Esophagus mucosa (tissue), 1 donor: ENCODE measurements at regions not wholly inside any gene's neighbourhood (a gene's known extent, or its start where the extent isn't known, plus 50 kb on each side); places are given as distances from the start of the nearest gene placed in this dataset.
"Not testable (repeated sequence)": the region's sequence is repeated elsewhere in the genome, so short reads cannot be mapped to it uniquely, and the experiment has no call there.

Experiments
- ATAC-seq: fragments of 200-7000 bp; cut with Tn5 transposase; one replicate; pipeline ENCODE4 v1.9.1; 2020
- donor health status: DM: yes; HTN: yes; CAD: no.

- ATAC-seq = no peak
These were observed 516.2 kb upstream of the ADGRL3 start for GRCh38 chr4:60683973-60684372.

DNA sequence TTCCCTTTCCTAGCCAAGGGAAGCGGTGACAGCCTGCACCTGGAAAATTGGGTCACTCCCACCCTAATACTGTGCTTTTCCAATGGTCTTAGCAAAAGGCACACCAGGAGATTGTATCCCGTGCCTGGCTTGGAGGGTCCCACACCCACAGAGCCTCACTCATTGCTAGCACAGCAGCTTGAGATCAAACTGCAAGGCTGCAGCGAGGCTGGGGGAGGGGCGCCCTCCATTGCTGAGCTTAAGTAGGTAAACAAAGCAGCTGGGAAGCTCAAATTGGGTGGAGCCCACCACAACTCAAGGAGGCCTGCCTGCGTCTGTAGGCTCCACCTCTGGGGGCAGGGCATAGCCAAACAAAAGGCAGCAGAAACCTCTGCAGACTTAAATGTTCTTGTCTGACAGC lies 504.1 kb upstream of the ADGRL3 start:
- ATAC-seq = not testable (repeated sequence)

- no peak for ATAC-seq
These were observed 491.1 kb upstream of the ADGRL3 start for GRCh38 chr4:60709061-60709460.

DNA sequence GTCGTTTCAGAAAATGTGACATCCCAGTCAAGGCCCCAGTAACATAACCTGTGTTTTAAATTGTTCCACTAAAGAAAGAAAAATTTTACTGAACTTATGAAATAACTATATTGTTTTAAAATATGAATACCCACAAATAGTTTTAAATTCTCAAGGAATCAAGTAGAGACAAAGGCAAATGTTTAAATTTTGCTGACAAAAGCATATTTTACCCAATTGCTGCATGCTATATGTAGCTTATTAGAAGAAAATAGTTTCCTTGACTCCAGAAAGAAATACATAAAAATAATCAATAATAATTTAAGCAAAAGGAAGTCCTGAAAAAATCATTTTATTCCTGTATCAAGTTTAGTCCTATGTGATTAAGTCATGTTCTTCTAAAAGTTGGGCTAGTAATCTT lies 481.3 kb upstream of the ADGRL3 start:
- no peak for ATAC-seq

GRCh38 chr4:60721685-60722084 lies 478.4 kb upstream of the ADGRL3 start:
- ATAC-seq = no peak

DNA sequence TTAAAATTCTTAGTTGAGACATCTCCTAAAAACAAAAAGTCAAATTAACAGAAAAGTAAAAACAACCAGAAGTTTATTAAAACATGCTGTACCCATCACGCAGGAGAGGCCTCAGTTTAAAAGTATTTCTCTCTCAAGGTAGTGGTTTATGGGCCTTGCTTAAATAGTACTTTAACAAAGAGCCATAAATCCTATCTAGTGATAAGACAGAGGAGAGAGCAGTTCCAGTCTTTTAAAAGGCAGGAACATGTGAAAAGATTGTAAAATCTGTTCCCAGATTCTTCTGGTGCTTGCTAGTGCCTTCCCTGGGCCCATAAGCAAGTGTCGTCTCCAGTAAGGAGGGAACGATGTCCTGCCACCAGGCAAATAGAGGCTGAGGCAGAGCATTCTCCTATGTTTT lies 476.3 kb upstream of the ADGRL3 start:
- ATAC-seq = no peak

DNA sequence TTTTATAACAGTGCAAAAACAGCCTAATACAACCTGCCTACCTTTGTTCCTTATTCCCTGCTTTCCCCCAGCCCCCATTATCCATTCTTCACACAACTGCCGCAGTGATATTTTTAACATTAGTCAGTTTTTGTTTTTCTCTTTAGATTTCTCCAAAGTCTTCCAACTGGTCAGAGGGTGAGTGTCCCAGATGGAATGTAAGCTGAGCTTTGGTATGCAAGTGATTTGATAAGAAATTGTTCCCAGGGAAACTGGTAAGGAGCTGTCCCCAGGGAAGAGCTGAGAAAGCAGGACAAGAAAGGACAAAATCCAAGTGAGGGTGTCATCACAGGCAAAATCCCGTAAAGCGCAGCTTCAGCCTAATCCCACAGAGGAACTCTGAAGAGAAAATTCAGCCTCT lies 475.5 kb upstream of the ADGRL3 start:
- no peak for ATAC-seq

DNA sequence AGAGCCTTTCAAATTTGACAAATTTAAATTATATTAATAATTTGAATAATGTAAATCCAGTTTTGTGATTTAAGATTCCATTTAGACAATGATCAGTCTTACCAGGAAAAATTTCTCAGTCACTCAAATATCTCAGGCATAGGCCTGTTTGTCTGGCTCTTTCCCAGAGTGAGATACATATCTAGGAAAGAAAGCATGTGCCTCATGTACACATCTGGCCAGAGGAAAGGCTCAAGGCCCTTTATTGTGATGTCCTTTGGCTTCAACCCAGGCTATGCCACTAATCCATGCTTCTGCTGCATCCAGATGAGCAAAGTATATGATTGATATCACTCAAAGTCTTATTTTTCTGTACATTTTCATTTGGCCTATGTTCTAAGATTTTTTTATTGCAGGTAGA lies 473.3 kb upstream of the ADGRL3 start:
- ATAC-seq = no peak

GRCh38 chr4:60729194-60729593 lies 470.9 kb upstream of the ADGRL3 start:
- no peak for ATAC-seq

- not testable (repeated sequence) for ATAC-seq
These were observed 470.4 kb upstream of the ADGRL3 start for GRCh38 chr4:60729764-60730163.

- ATAC-seq = no peak
These were observed 462.3 kb upstream of the ADGRL3 start for GRCh38 chr4:60737858-60738257.

GRCh38 chr4:60743654-60744053 lies 456.5 kb upstream of the ADGRL3 start:
- ATAC-seq = no peak

GRCh38 chr4:60744767-60745166 lies 455.4 kb upstream of the ADGRL3 start:
- ATAC-seq = no peak

- ATAC-seq = no peak
These were observed 454.1 kb upstream of the ADGRL3 start for GRCh38 chr4:60745800-60746571.

DNA sequence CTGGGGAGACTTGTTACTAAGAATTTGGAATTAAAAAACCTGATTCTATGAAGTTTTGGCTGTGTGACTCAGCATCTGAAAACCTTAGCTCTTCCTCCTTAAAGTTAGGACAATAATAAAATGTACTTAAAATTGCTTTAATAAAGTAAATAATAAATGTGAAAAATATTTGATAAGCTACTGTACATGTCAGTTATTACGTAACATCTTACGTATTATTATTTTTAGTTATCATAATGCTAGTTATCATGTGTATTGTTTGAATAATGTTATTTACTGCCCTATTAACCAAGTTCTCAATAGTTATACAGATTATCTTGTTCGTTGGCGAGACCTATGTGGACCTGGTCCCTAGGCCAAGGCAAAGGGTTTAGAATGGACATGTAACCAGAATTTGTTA lies 449.2 kb upstream of the ADGRL3 start:
- no peak for ATAC-seq

GRCh38 chr4:60757986-60758680 lies 442.0 kb upstream of the ADGRL3 start:
- ATAC-seq = no peak

DNA sequence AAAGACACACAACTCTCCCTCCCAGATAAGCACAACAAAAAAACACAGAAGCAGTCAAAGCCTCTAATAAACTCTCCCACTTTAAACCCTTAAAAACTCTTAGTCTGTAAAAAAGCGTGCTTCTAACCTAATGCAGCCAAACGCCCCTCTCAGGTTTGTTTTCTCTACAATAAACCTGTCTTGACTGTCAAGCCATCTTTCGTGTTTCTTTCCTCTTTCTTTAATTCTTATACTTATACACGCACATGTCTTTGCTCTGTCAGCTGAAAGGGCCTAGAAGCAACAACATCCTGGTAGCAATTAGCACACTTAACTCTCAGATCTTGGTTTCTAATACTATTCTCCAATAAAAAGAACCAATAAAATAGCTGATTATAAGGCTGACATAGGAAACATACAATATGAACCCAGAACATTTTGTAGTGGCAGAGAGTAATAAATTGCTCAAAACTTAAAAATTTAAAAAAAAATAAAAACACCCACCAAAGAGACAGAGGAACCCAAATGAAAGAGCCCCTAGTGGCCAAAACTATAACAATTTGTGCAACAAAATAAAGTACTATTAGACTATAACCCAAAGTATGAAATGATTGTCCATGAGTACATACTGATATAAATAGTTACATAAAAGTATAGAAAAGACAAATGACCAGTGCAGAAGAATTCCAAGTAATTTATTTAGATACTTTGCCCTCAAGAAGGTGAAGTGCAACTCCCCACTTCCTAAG lies 440.4 kb upstream of the ADGRL3 start:
- ATAC-seq = no peak

GRCh38 chr4:60780874-60781273 lies 419.3 kb upstream of the ADGRL3 start:
- no peak for ATAC-seq

DNA sequence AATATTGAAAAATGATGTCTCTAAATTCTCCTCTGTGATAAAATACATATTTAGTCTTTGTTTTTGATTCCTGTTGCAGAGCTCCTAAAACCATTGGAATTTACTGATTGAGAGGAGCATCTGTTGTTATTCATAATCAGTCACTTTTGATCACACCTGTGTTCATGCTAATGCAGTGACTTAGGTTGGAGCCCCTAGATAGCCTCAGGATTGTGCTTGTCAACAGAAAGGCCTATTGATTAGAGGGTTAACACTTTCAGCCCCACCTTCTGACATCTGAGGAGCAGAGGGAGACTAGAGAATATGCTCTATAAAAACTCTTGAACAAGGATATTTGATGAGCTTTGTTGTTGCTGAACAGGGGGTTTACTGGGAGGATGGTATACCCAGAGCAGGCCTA lies 409.5 kb upstream of the ADGRL3 start:
- no peak for ATAC-seq

GRCh38 chr4:60794372-60794771 lies 405.8 kb upstream of the ADGRL3 start:
- ATAC-seq = no peak

DNA sequence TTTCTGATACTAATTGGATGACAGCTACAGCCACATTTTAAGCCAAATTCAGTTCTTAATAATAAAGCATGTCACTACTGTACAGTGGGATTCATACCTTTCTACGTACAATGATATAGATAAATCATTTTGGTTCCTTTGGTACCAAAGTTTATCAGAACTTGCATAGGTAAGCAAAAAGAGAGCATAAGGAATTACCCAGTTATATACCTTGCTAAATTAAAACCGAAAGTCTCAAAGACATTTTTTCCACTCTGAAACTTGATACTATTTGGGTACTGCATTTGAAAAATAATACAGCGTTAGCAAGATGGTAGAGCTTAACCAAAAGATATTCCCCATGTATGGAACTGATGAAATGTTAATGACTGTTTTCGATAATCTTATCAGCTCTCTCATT lies 400.9 kb upstream of the ADGRL3 start:
- ATAC-seq = no peak

GRCh38 chr4:60800701-60801100 lies 399.4 kb upstream of the ADGRL3 start:
- ATAC-seq = no peak

DNA sequence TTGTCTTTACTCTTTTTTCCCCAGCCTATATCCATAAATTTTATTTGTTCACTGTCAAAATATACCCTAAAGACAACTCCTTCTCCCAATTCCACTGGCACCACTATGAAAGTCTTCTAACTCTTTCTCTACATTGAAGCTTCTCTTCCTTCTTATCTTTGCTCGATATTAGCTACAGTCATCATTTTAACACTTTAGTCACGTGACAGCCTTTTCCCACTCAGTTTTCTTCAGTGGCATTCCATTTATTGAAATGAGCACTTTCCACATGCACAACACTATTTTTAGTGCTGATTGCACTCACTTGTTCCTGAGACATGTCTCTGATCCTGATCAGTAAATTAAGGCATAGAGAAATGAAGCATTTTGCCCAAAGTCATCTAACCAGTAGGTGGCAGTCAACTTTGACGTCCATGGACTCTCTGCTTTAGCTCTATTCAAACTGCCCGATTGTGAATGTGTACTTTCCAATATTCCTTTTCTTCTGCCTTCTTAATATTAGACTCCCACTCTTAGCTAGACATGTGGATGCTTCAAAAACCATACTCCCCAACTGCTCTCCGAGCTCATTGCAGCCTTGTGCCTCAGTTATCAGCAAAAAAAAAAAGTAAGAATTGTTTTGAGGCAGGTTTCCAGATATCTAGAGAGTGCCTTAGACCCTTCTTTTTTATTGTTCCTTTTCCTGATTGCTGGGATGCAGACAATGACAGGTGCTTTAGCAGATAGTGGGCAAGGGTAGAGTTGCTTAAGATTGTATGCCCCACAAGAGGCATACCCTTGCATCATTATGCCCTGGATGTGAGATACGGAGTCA lies 394.4 kb upstream of the ADGRL3 start:
- no peak for ATAC-seq
